Progenitor cell of endocrine pancreas (in vitro differentiated cells): ENCODE measurements at regions not wholly inside any gene's neighbourhood (a gene's known extent, or its start where the extent isn't known, plus 50 kb on each side); places are given as distances from the start of the nearest gene placed in this dataset.

Source experiments
- DNase-seq: peaks from one replicate; pipeline ENCODE4 v3.0.0; 2021; ENCODE audit warnings: low spot score; ENCODE audit not compliant: unreplicated experiment
- H3K27ac Mint-ChIP-seq: 2 replicates; pipeline ENCODE4 v1.8.0; 2021; ENCODE audit warnings: mild to moderate bottlenecking, moderate library complexity, mixed read lengths
- H3K27me3 Mint-ChIP-seq: 2 replicates; pipeline ENCODE4 v1.8.0; 2021; ENCODE audit warnings: mixed read lengths
- H3K36me3 Mint-ChIP-seq: 2 replicates; pipeline ENCODE4 v1.8.0; 2022; ENCODE audit warnings: mixed read lengths; ENCODE audit not compliant: insufficient read depth
- H3K4me1 Mint-ChIP-seq: 2 replicates; pipeline ENCODE4 v1.8.0; 2021; ENCODE audit warnings: low read depth, mixed read lengths
- H3K4me3 Mint-ChIP-seq: 2 replicates; pipeline ENCODE4 v1.8.0; 2021; ENCODE audit warnings: low read depth, mild to moderate bottlenecking, moderate library complexity, mixed read lengths
- H3K9me3 Mint-ChIP-seq: 2 replicates; pipeline ENCODE4 v1.8.0; 2021; ENCODE audit warnings: low read depth, mixed read lengths
- CTCF ChIP-seq: fragments of 200-600 bp; sonication (generic); IDR thresholded peaks from one replicate; pipeline ENCODE4 v1.5.0; 2021; ENCODE audit warnings: antibody characterized with exemption, mild to moderate bottlenecking; ENCODE audit not compliant: unreplicated experiment

GRCh38 chr7:49624611-49625010 lies 148.8 kb upstream of the VWC2 start:
- Mint-ChIP-seq H3K9me3 (no peaks in the 10 kb centered on the region), H3K4me3 (no peak overlapping the region), H3K27me3 (no peaks in the 10 kb centered on the region), H3K36me3 (no peaks in the 10 kb centered on the region), H3K4me1 (no peaks in the 10 kb centered on the region), H3K27ac (no peak overlapping the region)
- no peak for TF ChIP-seq CTCF
- DNase-seq, result no peak

- Mint-ChIP-seq H3K9me3 (no peaks in the 10 kb centered on the region), H3K4me1 (no peaks in the 10 kb centered on the region), H3K27me3 (no peaks in the 10 kb centered on the region), H3K27ac (no peak overlapping the region), H3K4me3 (no peak overlapping the region), H3K36me3 (no peaks in the 10 kb centered on the region)
- TF ChIP-seq CTCF, result no peak
- no peak for DNase-seq
Observed at GRCh38 chr7:49630513-49630912, 142.9 kb upstream of the VWC2 start.

GRCh38 chr7:49631071-49631815 lies 142.2 kb upstream of the VWC2 start:
- Mint-ChIP-seq H3K36me3 (no peaks in the 10 kb centered on the region), H3K9me3 (no peaks in the 10 kb centered on the region), H3K4me3 (no peak overlapping the region), H3K27ac (no peak overlapping the region), H3K27me3 (no peaks in the 10 kb centered on the region), H3K4me1 (no peaks in the 10 kb centered on the region)
- no peak for TF ChIP-seq CTCF
- DNase-seq, result no peak

GRCh38 chr7:49631960-49632359 lies 141.5 kb upstream of the VWC2 start:
- H3K9me3 Mint-ChIP-seq, result no peaks in the 10 kb centered on the region

GRCh38 chr7:49635800-49636199 lies 137.6 kb upstream of the VWC2 start:
- H3K9me3 Mint-ChIP-seq, result no peaks in the 10 kb centered on the region
- TF ChIP-seq CTCF, result no peak
- no peaks in the 10 kb centered on the region for H3K36me3 Mint-ChIP-seq
- H3K27me3 Mint-ChIP-seq, result no peaks in the 10 kb centered on the region
- H3K4me1 Mint-ChIP-seq, result no peaks in the 10 kb centered on the region
- no peak overlapping the region for H3K27ac Mint-ChIP-seq
- no peak overlapping the region for H3K4me3 Mint-ChIP-seq
- no peak for DNase-seq

More at GRCh38 chr7:49631960-49632359, 141.5 kb upstream of the VWC2 start:
- Mint-ChIP-seq H3K27ac (no peak overlapping the region), H3K4me1 (no peaks in the 10 kb centered on the region), H3K36me3 (no peaks in the 10 kb centered on the region), H3K4me3 (no peak overlapping the region), H3K27me3 (no peaks in the 10 kb centered on the region)
- DNase-seq, result no peak
- TF ChIP-seq CTCF, result no peak
